HL-60 (cell line): ENCODE measurements at regions not wholly inside any gene's neighbourhood (a gene's known extent, or its start where the extent isn't known, plus 50 kb on each side); places are given as distances from the start of the nearest gene placed in this dataset.

Experiments
- DNase-seq, 2 experiments: peaks; one replicate each; pipeline ENCODE4 v3.0.0-alpha.2; 2010 to 2020; ENCODE audit warnings: low read depth in 1 of 2, low spot score in 1 of 2
- H3K27ac ChIP-seq: fragments of 250-450 bp; sonication (Bioruptor Pico); replicated peaks from 2 replicates; pipeline ENCODE4 v1.5.1; 2020; ENCODE audit warnings: mild to moderate bottlenecking, moderate library complexity
- H3K27me3 ChIP-seq: fragments of 250-450 bp; sonication (Bioruptor Pico); 2 replicates; pipeline ENCODE4 v1.5.1; 2021; ENCODE audit warnings: mild to moderate bottlenecking, moderate library complexity; ENCODE audit not compliant: insufficient read depth, poor library complexity, severe bottlenecking
- H3K4me3 ChIP-seq: replicated peaks from 2 replicates; pipeline ENCODE4 v1.5.1; 2011; ENCODE audit warnings: mild to moderate bottlenecking, control low read depth, low read length; ENCODE audit not compliant: insufficient read depth
- CTCF ChIP-seq: IDR thresholded peaks from one replicate; pipeline ENCODE4 v1.5.1; 2011; ENCODE audit warnings: low read length, control low read depth, inconsistent platforms; ENCODE audit not compliant: insufficient read depth
- GABPA ChIP-seq: IDR thresholded peaks from 2 replicates; pipeline ENCODE4 v1.6.1; 2012; ENCODE audit warnings: low read depth
- POLR2AphosphoS5 ChIP-seq: IDR thresholded peaks from 2 replicates; pipeline ENCODE4 v1.6.1; 2012; ENCODE audit warnings: low read depth
- REST ChIP-seq: IDR thresholded peaks from 2 replicates; pipeline ENCODE4 v1.6.1; 2012; ENCODE audit warnings: low read depth; ENCODE audit not compliant: insufficient replicate concordance
- SPI1 ChIP-seq: IDR thresholded peaks from 2 replicates; pipeline ENCODE4 v1.6.1; 2012; ENCODE audit warnings: low read depth, mild to moderate bottlenecking, borderline replicate concordance

GRCh38 chr7:56483861-56484550, 367.8 kb upstream of the NUPR2 start:
- Histone ChIP-seq H3K27me3 (no peaks in the 10 kb centered on the region), H3K27ac (no peak overlapping the region), H3K4me3 (no peak overlapping the region)
- DNase-seq: no peak
- no peak for TF ChIP-seq REST
- TF ChIP-seq POLR2AphosphoS5: no peak
- no peak for TF ChIP-seq CTCF
- TF ChIP-seq SPI1: no peak
- no peak for TF ChIP-seq GABPA

GRCh38 chr7:56483153-56483552, 366.9 kb upstream of the NUPR2 start:
- Histone ChIP-seq H3K27ac (no peak overlapping the region), H3K4me3 (no peak overlapping the region)

More at GRCh38 chr7:56483153-56483552, 366.9 kb upstream of the NUPR2 start:
- no peak for DNase-seq
- no peaks in the 10 kb centered on the region for H3K27me3 ChIP-seq
- TF ChIP-seq REST: no peak
- TF ChIP-seq POLR2AphosphoS5: no peak
- no peak for TF ChIP-seq GABPA
- TF ChIP-seq CTCF: no peak
- no peak for TF ChIP-seq SPI1
